ENCODE measurements at regions not wholly inside any gene's neighbourhood (a gene's known extent, or its start where the extent isn't known, plus 50 kb on each side); places are given as distances from the start of the nearest gene placed in this dataset.

DNA sequence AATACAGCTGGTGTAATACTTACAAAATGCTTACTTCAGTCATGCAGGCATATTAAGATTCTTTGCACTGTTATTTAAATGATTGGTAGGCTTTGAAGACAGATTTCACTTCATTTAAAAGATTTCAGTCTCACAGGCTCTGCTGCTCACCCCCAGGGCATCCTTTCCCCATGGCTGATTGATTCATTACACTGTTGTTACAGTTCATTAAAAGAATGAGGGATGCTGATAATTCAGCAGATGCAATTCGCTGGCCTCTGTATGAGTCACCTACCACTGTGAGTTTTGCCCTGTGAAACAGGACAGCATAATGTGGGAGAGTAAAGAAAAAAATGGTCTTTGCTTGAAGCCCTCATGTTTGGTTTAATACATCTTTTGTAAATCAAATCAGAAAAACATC lies 246.9 kb downstream of the CYLC2 start:
- TF ChIP-seq, protein P1, sequence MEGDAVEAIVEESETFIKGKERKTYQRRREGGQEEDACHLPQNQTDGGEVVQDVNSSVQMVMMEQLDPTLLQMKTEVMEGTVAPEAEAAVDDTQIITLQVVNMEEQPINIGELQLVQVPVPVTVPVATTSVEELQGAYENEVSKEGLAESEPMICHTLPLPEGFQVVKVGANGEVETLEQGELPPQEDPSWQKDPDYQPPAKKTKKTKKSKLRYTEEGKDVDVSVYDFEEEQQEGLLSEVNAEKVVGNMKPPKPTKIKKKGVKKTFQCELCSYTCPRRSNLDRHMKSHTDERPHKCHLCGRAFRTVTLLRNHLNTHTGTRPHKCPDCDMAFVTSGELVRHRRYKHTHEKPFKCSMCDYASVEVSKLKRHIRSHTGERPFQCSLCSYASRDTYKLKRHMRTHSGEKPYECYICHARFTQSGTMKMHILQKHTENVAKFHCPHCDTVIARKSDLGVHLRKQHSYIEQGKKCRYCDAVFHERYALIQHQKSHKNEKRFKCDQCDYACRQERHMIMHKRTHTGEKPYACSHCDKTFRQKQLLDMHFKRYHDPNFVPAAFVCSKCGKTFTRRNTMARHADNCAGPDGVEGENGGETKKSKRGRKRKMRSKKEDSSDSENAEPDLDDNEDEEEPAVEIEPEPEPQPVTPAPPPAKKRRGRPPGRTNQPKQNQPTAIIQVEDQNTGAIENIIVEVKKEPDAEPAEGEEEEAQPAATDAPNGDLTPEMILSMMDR (conservative IDR thresholded peaks at IDR 0.05; ENCODE audit: low read length), result no peak
- no peak for TF ChIP-seq EZH2phosphoT487 (IDR thresholded peaks at IDR 0.05; ENCODE audit: borderline replicate concordance, low read depth, low read length)

All from OCI-LY7 (cell line).